ENCODE measurements at regions not wholly inside any gene's neighbourhood (a gene's known extent, or its start where the extent isn't known, plus 50 kb on each side); places are given as distances from the start of the nearest gene placed in this dataset.

DNA sequence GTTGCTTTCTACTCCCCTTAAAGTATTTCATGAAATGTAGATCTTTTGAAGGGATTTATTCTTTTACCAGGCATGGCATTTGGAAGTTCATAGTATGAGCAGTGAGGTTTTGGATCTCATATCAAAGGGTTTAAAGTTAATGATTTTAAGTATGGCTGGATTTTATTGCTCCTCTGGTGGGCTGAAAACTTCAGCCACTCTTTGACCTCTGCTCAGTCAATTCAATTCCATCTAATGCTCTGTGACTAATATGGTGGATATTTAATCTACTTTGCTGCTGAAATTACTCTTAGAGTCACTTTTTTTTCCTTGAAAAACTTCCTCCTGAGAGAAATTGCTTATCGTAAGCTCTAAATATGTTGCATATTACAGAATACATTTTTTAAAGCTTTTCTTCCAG lies 218.6 kb downstream of the NR2F2 start:
- TF ChIP-seq, protein P1, sequence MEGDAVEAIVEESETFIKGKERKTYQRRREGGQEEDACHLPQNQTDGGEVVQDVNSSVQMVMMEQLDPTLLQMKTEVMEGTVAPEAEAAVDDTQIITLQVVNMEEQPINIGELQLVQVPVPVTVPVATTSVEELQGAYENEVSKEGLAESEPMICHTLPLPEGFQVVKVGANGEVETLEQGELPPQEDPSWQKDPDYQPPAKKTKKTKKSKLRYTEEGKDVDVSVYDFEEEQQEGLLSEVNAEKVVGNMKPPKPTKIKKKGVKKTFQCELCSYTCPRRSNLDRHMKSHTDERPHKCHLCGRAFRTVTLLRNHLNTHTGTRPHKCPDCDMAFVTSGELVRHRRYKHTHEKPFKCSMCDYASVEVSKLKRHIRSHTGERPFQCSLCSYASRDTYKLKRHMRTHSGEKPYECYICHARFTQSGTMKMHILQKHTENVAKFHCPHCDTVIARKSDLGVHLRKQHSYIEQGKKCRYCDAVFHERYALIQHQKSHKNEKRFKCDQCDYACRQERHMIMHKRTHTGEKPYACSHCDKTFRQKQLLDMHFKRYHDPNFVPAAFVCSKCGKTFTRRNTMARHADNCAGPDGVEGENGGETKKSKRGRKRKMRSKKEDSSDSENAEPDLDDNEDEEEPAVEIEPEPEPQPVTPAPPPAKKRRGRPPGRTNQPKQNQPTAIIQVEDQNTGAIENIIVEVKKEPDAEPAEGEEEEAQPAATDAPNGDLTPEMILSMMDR (IDR thresholded peaks at IDR 0.05; ENCODE audit: low read length): no peak
- TF ChIP-seq EZH2 (optimal IDR thresholded peaks at IDR 0.05; ENCODE audit: low read depth, low read length): no peak
- no peak for TF ChIP-seq EZH2phosphoT487 (IDR thresholded peaks at IDR 0.05; ENCODE audit: low read length)

Data from MM.1S (cell line).